Endothelial cell of umbilical vein (primary cell): ENCODE measurements at regions not wholly inside any gene's neighbourhood (a gene's known extent, or its start where the extent isn't known, plus 50 kb on each side); places are given as distances from the start of the nearest gene placed in this dataset.

Experiments
- BruUV-seq: library from RNA; stranded (reverse); fragments of 400-500 nt; replicated peaks from 2 replicates; lab custom pipeline; 2021; lab: Mats Ljungman, UMichigan
- CTCF ChIA-PET: fragments of 300-600, 350-600 bp; sonication (Branson Sonifier 250); formaldehyde crosslinking; loops from one replicate; lab custom pipeline; 2021; ENCODE audit warnings: antibody characterized with exemption, inconsistent platforms; lab: Charles Lee
- POLR2A ChIA-PET: fragments of 300-600, 350-600 bp; sonication (Branson Sonifier 250); formaldehyde crosslinking; loops from one replicate; lab custom pipeline; 2021; ENCODE audit warnings: antibody characterized with exemption, inconsistent platforms; lab: Charles Lee
- DNase-seq: peaks from one replicate; pipeline ENCODE4 v3.0.0-alpha.2; 2011; ENCODE audit warnings: low read depth, low spot score
- FAIRE-seq: peaks from 2 replicates; lab custom pipeline; 2011; peaks lifted over from hg19 to GRCh38; lab: Jason Lieb, UNC
- H2AFZ ChIP-seq: 2 replicates; pipeline ENCODE4 v1.6.0; 2012; ENCODE audit warnings: low read depth, low read length, control low read depth, inconsistent platforms
- H3K27ac ChIP-seq: 2 replicates; pipeline ENCODE4 v1.5.1; 2011; ENCODE audit warnings: low read depth, mild to moderate bottlenecking, control low read depth, low read length, moderate library complexity; ENCODE audit not compliant: insufficient read depth
- H3K27me3 ChIP-seq, 2 experiments: 2 replicates each; pipeline versions ENCODE4 v1.6.0 to v1.6.1; 2011; ENCODE audit warnings: low read length in 2 of 2, mixed read lengths in 1 of 2; ENCODE audit not compliant: control insufficient read depth in 2 of 2, insufficient read depth in 2 of 2
- H3K36me3 ChIP-seq, 2 experiments: 2 replicates in 1 of 2; 3 replicates in 1 of 2; pipeline ENCODE4 v1.5.1; 2011; ENCODE audit warnings: low read length in 2 of 2, mild to moderate bottlenecking in 1 of 2, moderate library complexity in 1 of 2; ENCODE audit not compliant: control insufficient read depth in 2 of 2, insufficient read depth in 2 of 2; ENCODE audit errors: extremely low read depth in 1 of 2
- H3K4me1 ChIP-seq: 3 replicates; pipeline ENCODE4 v1.5.1; 2011; ENCODE audit warnings: mild to moderate bottlenecking, low read length; ENCODE audit not compliant: control insufficient read depth, insufficient read depth; ENCODE audit errors: extremely low read depth
- H3K4me2 ChIP-seq: 2 replicates; pipeline ENCODE4 v1.6.1; 2011; ENCODE audit warnings: low read length, control low read depth, mixed read lengths; ENCODE audit not compliant: insufficient read depth
- H3K4me3 ChIP-seq, 3 experiments: fragments of 200-600 bp in 1 of 3; sonication (generic), shearing (Covaris generic) in 1 of 3; replicated peaks in 1 of 3; 2 replicates each; pipeline ENCODE4 v1.5.1; 2011 to 2016; ENCODE audit warnings: control low read depth in 3 of 3, low read length in 3 of 3, mild to moderate bottlenecking in 2 of 3, inconsistent platforms in 1 of 3, low read depth in 1 of 3, moderate library complexity in 1 of 3; ENCODE audit not compliant: insufficient read depth in 1 of 3
- H3K79me2 ChIP-seq: 2 replicates; pipeline ENCODE4 v1.6.0; 2012; ENCODE audit warnings: low read length, inconsistent platforms; ENCODE audit not compliant: control insufficient read depth, insufficient read depth
- H3K9ac ChIP-seq: replicated peaks from 2 replicates; pipeline ENCODE3; 2011; ENCODE audit warnings: low read length, control low read depth; ENCODE audit not compliant: insufficient read depth; ENCODE audit errors: extremely low read depth
- H3K9me1 ChIP-seq: replicated peaks from 3 replicates; pipeline ENCODE4 v1.6.0; 2011; ENCODE audit warnings: mild to moderate bottlenecking, low read length; ENCODE audit not compliant: control insufficient read depth, insufficient read depth; ENCODE audit errors: extremely low read depth
- H3K9me3 ChIP-seq: replicated peaks from 2 replicates; pipeline ENCODE4 v1.5.1; 2012; ENCODE audit warnings: low read length, inconsistent platforms; ENCODE audit not compliant: control insufficient read depth, insufficient read depth
- H4K20me1 ChIP-seq: replicated peaks from 2 replicates; pipeline ENCODE3; 2011; ENCODE audit warnings: mild to moderate bottlenecking, low read length; ENCODE audit not compliant: control insufficient read depth, insufficient read depth; ENCODE audit errors: extremely low read depth
- CTCF ChIP-seq, 2 donors: IDR thresholded peaks; 1 replicate in 1 of 2; 2 replicates in 1 of 2; pipeline ENCODE4 v1.5.1; 2011; ENCODE audit warnings: low read length in 2 of 2, mild to moderate bottlenecking in 2 of 2, moderate library complexity in 2 of 2, control low read depth in 1 of 2, inconsistent platforms in 1 of 2, low read depth in 1 of 2; ENCODE audit not compliant: insufficient read depth in 1 of 2; ENCODE audit errors: extremely low read depth in 1 of 2
- EZH2 ChIP-seq: IDR thresholded peaks from 2 replicates; pipeline ENCODE4 v1.6.1; 2012; ENCODE audit warnings: borderline replicate concordance, low read depth, mild to moderate bottlenecking, moderate library complexity, low read length, inconsistent platforms; ENCODE audit not compliant: severe bottlenecking
- FOS ChIP-seq: IDR thresholded peaks from 2 replicates; pipeline ENCODE4 v1.6.1; 2011; ENCODE audit warnings: mild to moderate bottlenecking, low read length, moderate library complexity, borderline replicate concordance; ENCODE audit not compliant: insufficient read depth
- GATA2 ChIP-seq: IDR thresholded peaks from 2 replicates; pipeline ENCODE4 v1.7.0; 2011; ENCODE audit warnings: low read depth, mild to moderate bottlenecking, moderate library complexity, mixed read lengths, low read length; ENCODE audit not compliant: insufficient read length, insufficient read depth
- JUN ChIP-seq: IDR thresholded peaks from 2 replicates; pipeline ENCODE4 v1.6.1; 2011; ENCODE audit warnings: borderline replicate concordance, low read depth; ENCODE audit not compliant: insufficient read length, insufficient read depth
- MAX ChIP-seq: IDR thresholded peaks from 2 replicates; pipeline ENCODE4 v1.6.1; 2011; ENCODE audit not compliant: insufficient read depth, insufficient read length
- MYC ChIP-seq: IDR thresholded peaks from one replicate; pipeline ENCODE4 v1.6.1; 2011; ENCODE audit warnings: mild to moderate bottlenecking, low read depth, low read length
- POLR2A ChIP-seq: IDR thresholded peaks from 2 replicates; pipeline ENCODE4 v1.6.1; 2012; ENCODE audit warnings: low read depth, mild to moderate bottlenecking, control low read depth, low read length
- POLR2AphosphoS5 ChIP-seq: IDR thresholded peaks from 2 replicates; pipeline ENCODE4 v1.6.1; 2012; ENCODE audit warnings: low read depth, mild to moderate bottlenecking, control low read depth, low read length, moderate library complexity; ENCODE audit not compliant: insufficient read depth
- dilution Hi-C: fragments of 300-500 bp; cut with MboI; formaldehyde crosslinking; loops from one replicate; pipeline ENCODE4 v1.15.0; 2019; ENCODE audit warnings: low sequenced_read_pairs; ENCODE audit not compliant: extremely low pct_ligation_motif_present
- intact Hi-C: fragments of 100-400 bp; cut with micrococcal nuclease; formaldehyde crosslinking; loops from one replicate; pipeline ENCODE4 v1.10.0; 2022

GRCh38 chr1:98256700-98257099, 335.9 kb upstream of the DPYD start:
- TF ChIP-seq EZH2 (no peak), POLR2AphosphoS5 (no peak), JUN (no peak), MAX (no peak), MYC (no peak), POLR2A (no peak), GATA2 (no peak), FOS (no peak), CTCF (IDR thresholded peaks at IDR 0.05; ENCODE audit: extremely low read depth in 1 of 2, insufficient read depth in 1 of 2, low read depth in 1 of 2, low read length in 2 of 2) (no peak)
- Histone ChIP-seq H3K27ac (no peak overlapping the region), H3K79me2 (peaks cover 19% of the 10 kb centered on the region), H3K9me3 (no peaks in the 10 kb centered on the region), H3K36me3 (no peaks in the 10 kb centered on the region), H2AFZ (no peak overlapping the region), H3K4me3 (no peak overlapping the region), H3K4me1 (peaks cover 1% of the 10 kb centered on the region), H3K9me1 (peaks cover 2% of the 10 kb centered on the region), H3K9ac (no peak overlapping the region), H4K20me1 (no peaks in the 10 kb centered on the region), H3K4me2 (no peak overlapping the region), H3K27me3 (no peaks in the 10 kb centered on the region)
- POLR2A ChIA-PET: no interaction called here
- dilution Hi-C loops (no loop called here), intact Hi-C loops (no loop called here)
- DNase-seq (no peak), FAIRE-seq (no peak)
- CTCF ChIA-PET: interaction anchor here (1.0 kb wide), 1 partner anchor 11 kb away, joined by 3 read pairs; no protein-coding TSS in a partner anchor
- no TSS peak for BruUV-seq
